GM23338 (cell line): ENCODE measurements at regions not wholly inside any gene's neighbourhood (a gene's known extent, or its start where the extent isn't known, plus 50 kb on each side); places are given as distances from the start of the nearest gene placed in this dataset.

Experiments
- ATAC-seq: fragments of 200-7000 bp; cut with Tn5 transposase; 3 replicates; pipeline ENCODE4 v1.9.1; 2020
- DNase-seq: peaks from one replicate; pipeline ENCODE4 v3.0.0-alpha.2; 2015; ENCODE audit warnings: low spot score
- H2AFZ ChIP-seq: fragments of 200-600 bp; sonication (generic); 2 replicates; pipeline ENCODE4 v1.8.0; 2016; ENCODE audit warnings: antibody characterized with exemption, mild to moderate bottlenecking, moderate library complexity
- H3F3A ChIP-seq: fragments of 200-600 bp; sonication (generic); replicated peaks from 2 replicates; pipeline ENCODE4 v1.8.0; 2017; ENCODE audit warnings: antibody characterized with exemption, mixed run types, low read depth
- H3K27ac ChIP-seq: fragments of 200-600 bp; sonication (generic); 2 replicates; pipeline ENCODE4 v1.6.1; 2016; ENCODE audit warnings: low read depth
- H3K27me3 ChIP-seq: fragments of 200-600 bp; sonication (generic); 2 replicates; pipeline ENCODE4 v1.8.0; 2016; ENCODE audit warnings: mild to moderate bottlenecking, mixed run types, moderate library complexity; ENCODE audit not compliant: insufficient read depth
- H3K36me3 ChIP-seq: fragments of 200-600 bp; sonication (generic); 2 replicates; pipeline ENCODE4 v1.8.0; 2016; ENCODE audit warnings: mild to moderate bottlenecking; ENCODE audit not compliant: insufficient read depth
- H3K4me1 ChIP-seq: fragments of 200-600 bp; sonication (generic); 2 replicates; pipeline ENCODE4 v1.8.0; 2016; ENCODE audit warnings: mild to moderate bottlenecking, moderate library complexity; ENCODE audit not compliant: insufficient read depth
- H3K4me2 ChIP-seq: fragments of 200-600 bp; sonication (generic); 2 replicates; pipeline ENCODE4 v1.7.1; 2017; ENCODE audit warnings: mixed run types
- H3K4me3 ChIP-seq: fragments of 200-600 bp; sonication (generic); 2 replicates; pipeline ENCODE4 v1.6.1; 2016; ENCODE audit warnings: mixed run types
- H3K79me2 ChIP-seq: fragments of 200-600 bp; sonication (generic); replicated peaks from 2 replicates; pipeline ENCODE4 v1.8.0; 2017; ENCODE audit warnings: mild to moderate bottlenecking; ENCODE audit not compliant: insufficient read depth
- H3K9me2 ChIP-seq: fragments of 200-600 bp; sonication (generic); 2 replicates; pipeline ENCODE4 v1.8.0; 2017; ENCODE audit not compliant: insufficient read depth
- H4K20me1 ChIP-seq: fragments of 200-600 bp; sonication (generic); replicated peaks from 2 replicates; pipeline ENCODE4 v1.8.0; 2017; ENCODE audit warnings: mild to moderate bottlenecking; ENCODE audit not compliant: insufficient read depth
- H3K27ac Mint-ChIP-seq: 2 replicates; pipeline ENCODE4 v1.8.0; 2020; ENCODE audit warnings: inconsistent platforms, mild to moderate bottlenecking, moderate library complexity, mixed read lengths
- H3K27me3 Mint-ChIP-seq: 3 replicates; pipeline ENCODE4 v1.8.0; 2022; ENCODE audit warnings: low read depth, mild to moderate bottlenecking, moderate library complexity, mixed read lengths, inconsistent platforms; ENCODE audit not compliant: insufficient read depth, poor library complexity
- H3K36me3 Mint-ChIP-seq: 3 replicates; pipeline ENCODE4 v1.8.0; 2021; ENCODE audit warnings: low read depth, mild to moderate bottlenecking, inconsistent platforms, moderate library complexity, mixed read lengths
- H3K4me1 Mint-ChIP-seq: 3 replicates; pipeline ENCODE4 v1.8.0; 2020; ENCODE audit warnings: mild to moderate bottlenecking, inconsistent platforms, mixed read lengths
- H3K4me3 Mint-ChIP-seq: 3 replicates; pipeline ENCODE4 v1.8.0; 2021; ENCODE audit warnings: moderate library complexity, mild to moderate bottlenecking, inconsistent platforms, mixed read lengths
- H3K9me3 Mint-ChIP-seq: 3 replicates; pipeline ENCODE4 v1.8.0; 2020; ENCODE audit warnings: moderate library complexity, mild to moderate bottlenecking, inconsistent platforms, mixed read lengths
- CREB1 ChIP-seq: fragments of 250-450 bp; sonication (Bioruptor Pico); IDR thresholded peaks from 2 replicates; pipeline ENCODE4 v1.5.0; 2020; ENCODE audit warnings: low read depth, mild to moderate bottlenecking, moderate library complexity
- EZH2 ChIP-seq: fragments of 200-600 bp; sonication (generic); IDR thresholded peaks from one replicate; pipeline ENCODE4 v1.8.0; 2017; ENCODE audit warnings: antibody characterized with exemption, mild to moderate bottlenecking, low read depth; ENCODE audit not compliant: unreplicated experiment
- EZH2phosphoT487 ChIP-seq: fragments of 200-600 bp; sonication (generic); IDR thresholded peaks from one replicate; pipeline ENCODE4 v1.8.1; 2018; ENCODE audit warnings: antibody characterized with exemption; ENCODE audit not compliant: unreplicated experiment
- NANOG ChIP-seq: IDR thresholded peaks from 2 replicates; pipeline ENCODE4 v1.6.1; 2016; ENCODE audit warnings: antibody characterized with exemption, borderline replicate concordance
- POLR2AphosphoS5 ChIP-seq: IDR thresholded peaks from 2 replicates; pipeline ENCODE4 v1.6.1; 2016; ENCODE audit warnings: antibody characterized with exemption, low read depth
- STAT1 ChIP-seq: IDR thresholded peaks from one replicate; pipeline ENCODE4 v1.6.1; 2016; ENCODE audit warnings: antibody characterized with exemption; ENCODE audit not compliant: unreplicated experiment
- ZNF114 ChIP-seq: fragments of 250-450 bp; sonication (Bioruptor Pico); IDR thresholded peaks from 2 replicates; pipeline ENCODE4 v1.5.0; 2020; ENCODE audit warnings: mild to moderate bottlenecking, moderate library complexity
- ZNF331 ChIP-seq: fragments of 250-450 bp; sonication (Bioruptor Pico); IDR thresholded peaks from 2 replicates; pipeline ENCODE4 v1.5.0; 2020; ENCODE audit warnings: low read depth, mild to moderate bottlenecking, moderate library complexity
- TF ChIP-seq, protein P1 (sequence below): IDR thresholded peaks from one replicate; pipeline ENCODE4 v1.6.1; 2018; ENCODE audit warnings: antibody characterized with exemption; ENCODE audit not compliant: unreplicated experiment
- TF ChIP-seq, protein P2 (sequence below): IDR thresholded peaks from 2 replicates; pipeline ENCODE4 v1.6.1; 2016; ENCODE audit warnings: antibody characterized with exemption
- TF ChIP-seq, protein P3 (sequence below), 2 experiments: fragments of 200-600 bp in 1 of 2; sonication (generic) in 1 of 2; conservative IDR thresholded peaks; 2 replicates each; pipeline versions ENCODE4 v1.5.1 to v1.6.1; 2016 to 2017; ENCODE audit warnings: antibody characterized with exemption in 2 of 2, low read depth in 2 of 2, mild to moderate bottlenecking in 2 of 2, moderate library complexity in 1 of 2

DNA sequence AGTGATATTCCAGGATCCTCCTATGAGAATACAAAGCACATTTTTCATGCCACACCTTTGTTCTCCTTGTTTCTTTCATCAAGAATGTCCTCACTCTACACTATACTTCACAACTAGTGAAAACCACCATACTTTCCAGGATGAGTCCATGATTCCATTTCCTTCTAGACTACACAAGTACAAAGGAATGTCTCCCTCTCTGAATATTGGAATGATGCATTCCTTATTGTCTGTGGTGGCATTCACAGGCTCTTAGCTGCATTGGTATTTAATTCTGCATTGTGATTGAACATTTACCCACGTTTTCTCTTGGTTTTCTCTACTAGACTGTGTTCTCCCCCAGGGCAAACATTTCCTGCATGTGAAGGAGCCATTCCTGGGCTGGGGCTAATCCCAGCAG is 217.5 kb downstream of the RAP2B start:
- TF ChIP-seq CREB1 (CRISPR knock-in tag), result no peak
- no peak for TF ChIP-seq POLR2AphosphoS5
- no peaks in the 10 kb centered on the region for H3F3A ChIP-seq
- peaks cover 9% of the 10 kb centered on the region; the same call in 2 of the 3 replicates for H3K9me3 Mint-ChIP-seq
- no peaks in the 10 kb centered on the region for H3K36me3 ChIP-seq
- no peak for ATAC-seq
- H3K4me3 ChIP-seq, result no peak overlapping the region
- no peak overlapping the region for H3K4me2 ChIP-seq
- H4K20me1 ChIP-seq, result no peaks in the 10 kb centered on the region
- H3K4me1 Mint-ChIP-seq, result no peaks in the 10 kb centered on the region
- no peak for DNase-seq
- H3K27ac Mint-ChIP-seq, result no peak overlapping the region
- no peaks in the 10 kb centered on the region for H3K79me2 ChIP-seq
- no peak overlapping the region for H2AFZ ChIP-seq
- H3K4me1 ChIP-seq, result no peaks in the 10 kb centered on the region
- no peaks in the 10 kb centered on the region for H3K27me3 ChIP-seq
- no peak overlapping the region for H3K4me3 Mint-ChIP-seq
- no peak overlapping the region for H3K27ac ChIP-seq
- peaks cover 4% of the 10 kb centered on the region for H3K27me3 Mint-ChIP-seq
- H3K9me2 ChIP-seq, result no peaks in the 10 kb centered on the region
- H3K36me3 Mint-ChIP-seq, result peaks cover 4% of the 10 kb centered on the region; the same call in 1 of the 3 replicates

DNA sequence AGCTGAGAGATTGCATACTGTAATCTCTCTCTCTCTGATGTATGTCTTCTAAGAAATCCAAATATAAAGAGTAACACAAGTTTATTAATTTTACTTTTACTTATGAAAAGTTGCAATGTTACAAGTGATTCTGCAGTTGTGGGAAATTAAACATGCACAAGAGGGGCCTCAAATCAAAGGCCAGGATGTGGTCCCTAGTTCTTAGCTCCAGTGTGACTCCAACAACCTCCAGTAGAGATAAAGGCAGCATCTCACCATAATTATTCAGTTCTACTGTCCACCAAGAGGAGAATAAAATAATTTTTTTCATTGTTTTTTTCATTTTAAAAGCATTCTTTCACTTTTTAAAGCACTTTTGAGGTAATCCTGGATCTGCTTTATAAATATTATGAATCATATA is 223.3 kb downstream of the RAP2B start:
- ATAC-seq, result no peak
- no peak overlapping the region for H3K27ac Mint-ChIP-seq
- no peaks in the 10 kb centered on the region for H3K9me3 Mint-ChIP-seq
- no peak overlapping the region for H3K27ac ChIP-seq
- H3K27me3 Mint-ChIP-seq, result peaks cover 2% of the 10 kb centered on the region
- no peak overlapping the region for H3K4me3 Mint-ChIP-seq
- H4K20me1 ChIP-seq, result no peaks in the 10 kb centered on the region
- H3K36me3 ChIP-seq, result no peaks in the 10 kb centered on the region
- no peak for DNase-seq
- H3K4me3 ChIP-seq, result no peak overlapping the region
- no peaks in the 10 kb centered on the region; the same call in 1 of the 2 replicates for H3K9me2 ChIP-seq
- H3K4me1 Mint-ChIP-seq, result no peaks in the 10 kb centered on the region
- TF ChIP-seq, protein P1, sequence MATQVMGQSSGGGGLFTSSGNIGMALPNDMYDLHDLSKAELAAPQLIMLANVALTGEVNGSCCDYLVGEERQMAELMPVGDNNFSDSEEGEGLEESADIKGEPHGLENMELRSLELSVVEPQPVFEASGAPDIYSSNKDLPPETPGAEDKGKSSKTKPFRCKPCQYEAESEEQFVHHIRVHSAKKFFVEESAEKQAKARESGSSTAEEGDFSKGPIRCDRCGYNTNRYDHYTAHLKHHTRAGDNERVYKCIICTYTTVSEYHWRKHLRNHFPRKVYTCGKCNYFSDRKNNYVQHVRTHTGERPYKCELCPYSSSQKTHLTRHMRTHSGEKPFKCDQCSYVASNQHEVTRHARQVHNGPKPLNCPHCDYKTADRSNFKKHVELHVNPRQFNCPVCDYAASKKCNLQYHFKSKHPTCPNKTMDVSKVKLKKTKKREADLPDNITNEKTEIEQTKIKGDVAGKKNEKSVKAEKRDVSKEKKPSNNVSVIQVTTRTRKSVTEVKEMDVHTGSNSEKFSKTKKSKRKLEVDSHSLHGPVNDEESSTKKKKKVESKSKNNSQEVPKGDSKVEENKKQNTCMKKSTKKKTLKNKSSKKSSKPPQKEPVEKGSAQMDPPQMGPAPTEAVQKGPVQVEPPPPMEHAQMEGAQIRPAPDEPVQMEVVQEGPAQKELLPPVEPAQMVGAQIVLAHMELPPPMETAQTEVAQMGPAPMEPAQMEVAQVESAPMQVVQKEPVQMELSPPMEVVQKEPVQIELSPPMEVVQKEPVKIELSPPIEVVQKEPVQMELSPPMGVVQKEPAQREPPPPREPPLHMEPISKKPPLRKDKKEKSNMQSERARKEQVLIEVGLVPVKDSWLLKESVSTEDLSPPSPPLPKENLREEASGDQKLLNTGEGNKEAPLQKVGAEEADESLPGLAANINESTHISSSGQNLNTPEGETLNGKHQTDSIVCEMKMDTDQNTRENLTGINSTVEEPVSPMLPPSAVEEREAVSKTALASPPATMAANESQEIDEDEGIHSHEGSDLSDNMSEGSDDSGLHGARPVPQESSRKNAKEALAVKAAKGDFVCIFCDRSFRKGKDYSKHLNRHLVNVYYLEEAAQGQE, result no peak
- TF ChIP-seq POLR2AphosphoS5, result no peak
- no peaks in the 10 kb centered on the region for H3K36me3 Mint-ChIP-seq
- H3F3A ChIP-seq, result no peaks in the 10 kb centered on the region
- no peak overlapping the region for H2AFZ ChIP-seq
- no peaks in the 10 kb centered on the region for H3K4me1 ChIP-seq
- H3K79me2 ChIP-seq, result no peaks in the 10 kb centered on the region
- no peak overlapping the region for H3K4me2 ChIP-seq
- no peaks in the 10 kb centered on the region for H3K27me3 ChIP-seq

DNA sequence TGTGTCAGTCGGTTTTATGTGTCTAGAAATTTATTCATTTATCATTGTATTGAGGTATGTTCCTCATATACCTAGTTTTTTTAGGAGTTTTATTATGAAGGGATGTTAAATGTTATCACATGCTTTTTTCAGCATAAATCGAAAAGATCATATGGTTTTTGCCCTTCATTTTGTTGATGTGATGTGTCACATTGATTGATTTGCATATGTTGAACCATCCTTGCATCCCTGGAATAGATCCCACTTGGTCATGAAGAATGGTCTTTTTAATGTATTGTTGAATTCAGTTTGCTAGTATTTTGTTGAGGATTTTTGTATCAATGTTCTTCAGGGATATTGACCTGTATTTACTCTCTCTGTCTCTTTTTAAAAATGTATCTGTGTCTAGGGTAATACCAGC is 230.3 kb downstream of the RAP2B start:
- no peak overlapping the region for H3K4me2 ChIP-seq
- no peaks in the 10 kb centered on the region; the same call in 1 of the 2 replicates for H3K9me2 ChIP-seq
- H3F3A ChIP-seq, result no peaks in the 10 kb centered on the region
- Mint-ChIP-seq H3K4me3 (no peak overlapping the region), H3K36me3 (peaks cover 13% of the 10 kb centered on the region; the same call in 2 of the 3 replicates), H3K4me1 (peaks cover 2% of the 10 kb centered on the region; the same call in 2 of the 3 replicates), H3K27me3 (peaks cover 1% of the 10 kb centered on the region), H3K27ac (no peak overlapping the region), H3K9me3 (peaks cover 15% of the 10 kb centered on the region; the same call in 1 of the 3 replicates)
- H3K4me1 ChIP-seq, result 0 out of 2 replicates have a peak, but pooled peaks cover 3% of the 10 kb centered on the region
- ATAC-seq (no peak), DNase-seq (no peak)
- H3K4me3 ChIP-seq, result no peak overlapping the region
- no peaks in the 10 kb centered on the region for H3K79me2 ChIP-seq
- H3K36me3 ChIP-seq, result no peaks in the 10 kb centered on the region
- H2AFZ ChIP-seq, result no peak overlapping the region
- H4K20me1 ChIP-seq, result no peaks in the 10 kb centered on the region
- H3K27ac ChIP-seq, result no peak overlapping the region
- H3K27me3 ChIP-seq, result no peaks in the 10 kb centered on the region
- no peak for TF ChIP-seq NANOG
- TF ChIP-seq CREB1 (CRISPR knock-in tag), result no peak
- TF ChIP-seq STAT1, result no peak
- TF ChIP-seq ZNF331 (CRISPR knock-in tag), result no peak
- TF ChIP-seq, protein P2, sequence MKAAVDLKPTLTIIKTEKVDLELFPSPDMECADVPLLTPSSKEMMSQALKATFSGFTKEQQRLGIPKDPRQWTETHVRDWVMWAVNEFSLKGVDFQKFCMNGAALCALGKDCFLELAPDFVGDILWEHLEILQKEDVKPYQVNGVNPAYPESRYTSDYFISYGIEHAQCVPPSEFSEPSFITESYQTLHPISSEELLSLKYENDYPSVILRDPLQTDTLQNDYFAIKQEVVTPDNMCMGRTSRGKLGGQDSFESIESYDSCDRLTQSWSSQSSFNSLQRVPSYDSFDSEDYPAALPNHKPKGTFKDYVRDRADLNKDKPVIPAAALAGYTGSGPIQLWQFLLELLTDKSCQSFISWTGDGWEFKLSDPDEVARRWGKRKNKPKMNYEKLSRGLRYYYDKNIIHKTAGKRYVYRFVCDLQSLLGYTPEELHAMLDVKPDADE, result no peak
- TF ChIP-seq, protein P3, sequence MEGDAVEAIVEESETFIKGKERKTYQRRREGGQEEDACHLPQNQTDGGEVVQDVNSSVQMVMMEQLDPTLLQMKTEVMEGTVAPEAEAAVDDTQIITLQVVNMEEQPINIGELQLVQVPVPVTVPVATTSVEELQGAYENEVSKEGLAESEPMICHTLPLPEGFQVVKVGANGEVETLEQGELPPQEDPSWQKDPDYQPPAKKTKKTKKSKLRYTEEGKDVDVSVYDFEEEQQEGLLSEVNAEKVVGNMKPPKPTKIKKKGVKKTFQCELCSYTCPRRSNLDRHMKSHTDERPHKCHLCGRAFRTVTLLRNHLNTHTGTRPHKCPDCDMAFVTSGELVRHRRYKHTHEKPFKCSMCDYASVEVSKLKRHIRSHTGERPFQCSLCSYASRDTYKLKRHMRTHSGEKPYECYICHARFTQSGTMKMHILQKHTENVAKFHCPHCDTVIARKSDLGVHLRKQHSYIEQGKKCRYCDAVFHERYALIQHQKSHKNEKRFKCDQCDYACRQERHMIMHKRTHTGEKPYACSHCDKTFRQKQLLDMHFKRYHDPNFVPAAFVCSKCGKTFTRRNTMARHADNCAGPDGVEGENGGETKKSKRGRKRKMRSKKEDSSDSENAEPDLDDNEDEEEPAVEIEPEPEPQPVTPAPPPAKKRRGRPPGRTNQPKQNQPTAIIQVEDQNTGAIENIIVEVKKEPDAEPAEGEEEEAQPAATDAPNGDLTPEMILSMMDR (conservative IDR thresholded peaks at IDR 0.05; ENCODE audit: low read depth in 2 of 2), result no peak
- TF ChIP-seq EZH2phosphoT487, result no peak
- no peak for TF ChIP-seq EZH2
- TF ChIP-seq ZNF114 (CRISPR knock-in tag), result no peak
